GM19239 (cell line): ENCODE measurements at regions not wholly inside any gene's neighbourhood (a gene's known extent, or its start where the extent isn't known, plus 50 kb on each side); places are given as distances from the start of the nearest gene placed in this dataset.

Source experiments
- DNase-seq: peaks from one replicate; pipeline ENCODE4 v3.0.0; 2011; ENCODE audit warnings: low spot score; ENCODE audit not compliant: insufficient read length
- FAIRE-seq: peaks from 2 replicates; lab custom pipeline; 2011; peaks lifted over from hg19 to GRCh38; lab: Jason Lieb, UNC

DNA sequence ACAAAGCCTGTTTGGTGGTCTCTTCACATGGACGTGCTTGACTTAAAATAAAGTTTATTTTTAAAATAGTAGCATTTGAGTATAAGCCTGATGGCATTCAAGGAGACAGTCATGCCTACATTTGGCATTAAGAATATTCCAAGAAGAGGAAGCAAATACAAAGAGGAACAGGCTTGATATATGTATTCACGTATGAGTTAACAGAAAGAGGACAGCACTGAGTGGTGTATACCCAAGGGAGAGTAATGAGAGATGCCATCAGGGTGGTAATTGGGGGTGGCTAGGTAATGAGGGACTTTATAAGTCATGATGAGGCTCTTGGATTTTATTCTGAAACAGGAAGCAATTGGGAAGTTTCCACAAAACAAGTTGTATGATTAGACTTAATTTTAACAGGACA, 363.3 kb downstream of the SEMA3D start:
- DNase-seq (no peak), FAIRE-seq (no peak)

DNA sequence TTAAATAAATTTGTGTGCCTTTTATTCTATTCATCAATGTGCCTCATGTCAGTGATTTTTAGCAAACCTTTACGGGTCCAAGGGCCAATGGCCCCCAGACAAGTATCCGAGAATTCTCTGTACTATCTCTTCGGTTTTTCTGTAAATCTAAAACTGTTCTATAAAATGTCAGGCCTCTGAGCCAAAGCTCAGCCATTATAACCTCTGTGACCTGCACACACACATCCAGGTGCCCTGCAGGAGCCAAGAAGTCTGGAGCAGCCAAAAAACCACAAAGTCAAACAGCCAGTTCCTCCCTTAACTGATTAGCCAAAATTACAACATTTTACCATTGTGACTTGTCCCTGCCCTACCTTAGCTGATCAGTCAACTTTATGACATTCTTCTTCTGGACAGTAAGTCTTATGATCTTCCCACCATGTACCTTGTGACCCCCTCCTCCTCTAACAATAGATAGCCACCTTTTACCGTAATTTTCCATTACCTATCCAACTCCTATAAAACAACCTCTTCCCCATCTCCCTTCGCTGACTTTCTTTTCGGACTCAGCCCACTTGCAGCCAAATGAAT, 363.8 kb downstream of the SEMA3D start:
- DNase-seq, result no peak
- no peak for FAIRE-seq

DNA sequence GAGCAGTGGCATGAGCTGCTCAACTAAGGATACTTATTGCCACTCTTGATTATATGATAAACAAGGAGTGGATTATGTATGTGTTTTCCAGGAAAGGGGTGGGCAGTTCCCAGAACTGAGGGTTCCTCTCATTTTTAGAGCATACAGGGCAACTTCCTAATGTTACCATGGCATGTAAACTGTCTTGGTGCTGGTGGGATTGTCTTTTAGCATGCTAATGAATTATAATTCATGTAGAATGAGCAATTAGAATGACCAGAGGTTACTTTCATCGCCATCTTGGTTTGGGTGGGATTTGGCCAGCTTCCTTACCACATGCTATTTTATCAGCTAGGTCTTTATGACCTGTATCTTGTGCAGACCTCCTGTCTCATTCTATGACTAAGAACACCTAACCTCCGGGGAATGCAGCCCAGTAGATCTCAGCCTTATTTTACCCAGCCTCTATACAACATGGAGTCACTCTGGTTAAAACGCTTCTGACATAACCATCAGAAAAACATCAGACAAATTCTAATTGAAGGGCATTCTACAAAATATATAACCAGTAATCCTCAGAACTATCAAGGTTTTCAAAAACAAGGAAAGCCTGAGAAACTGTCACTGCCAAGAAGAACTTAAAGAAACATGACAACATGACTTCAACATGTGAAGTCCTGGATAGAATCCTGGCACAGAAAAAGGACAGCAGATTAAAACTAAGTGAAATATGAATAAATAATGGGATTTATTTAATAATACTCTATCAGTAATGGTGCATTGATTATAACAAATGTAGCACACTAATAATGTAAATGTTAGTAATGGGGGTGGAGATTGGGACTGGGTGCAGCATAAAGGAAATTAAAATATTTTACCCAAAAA, 365.0 kb downstream of the SEMA3D start:
- FAIRE-seq (no peak), DNase-seq (no peak)

DNA sequence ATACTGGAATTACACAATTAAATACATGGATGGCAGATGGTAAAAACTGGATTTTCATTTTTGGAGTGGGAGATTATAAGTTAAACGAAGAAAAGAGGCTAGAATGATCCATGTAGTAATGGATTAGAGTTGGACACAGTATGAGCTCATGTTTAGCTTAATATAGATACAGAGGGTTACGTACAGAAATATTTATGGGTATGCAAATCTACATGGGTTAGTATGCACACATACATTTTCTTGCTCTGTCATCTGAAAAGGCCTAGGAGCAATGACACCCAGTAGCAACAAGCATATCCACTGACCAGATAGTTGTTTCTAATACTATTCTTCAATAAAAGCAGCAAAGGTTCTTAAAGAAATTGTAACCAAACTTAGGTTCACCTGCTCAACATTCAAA, 366.4 kb downstream of the SEMA3D start:
- DNase-seq (no peak), FAIRE-seq (no peak)

DNA sequence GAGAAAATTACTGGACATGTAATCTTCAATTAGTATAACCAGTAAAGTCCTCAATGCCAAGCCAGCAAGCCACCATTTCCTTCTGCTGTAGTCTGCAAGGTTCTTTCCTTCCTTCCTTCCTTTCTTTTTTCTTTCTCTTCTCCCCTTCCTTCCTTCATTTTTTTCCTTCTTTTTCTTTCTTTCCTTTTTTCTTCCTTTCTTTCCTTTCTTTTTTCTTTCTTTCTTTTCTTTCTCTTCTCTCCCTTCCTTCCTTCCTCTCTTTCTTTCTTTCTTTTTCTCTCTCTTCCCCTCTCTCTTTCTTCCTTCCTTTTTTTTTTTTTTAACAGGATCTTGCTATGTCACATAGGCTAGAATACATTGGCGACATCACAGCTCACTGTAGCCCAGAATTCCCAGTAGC, 369.8 kb downstream of the SEMA3D start:
- FAIRE-seq (no peak), DNase-seq (no peak)

DNA sequence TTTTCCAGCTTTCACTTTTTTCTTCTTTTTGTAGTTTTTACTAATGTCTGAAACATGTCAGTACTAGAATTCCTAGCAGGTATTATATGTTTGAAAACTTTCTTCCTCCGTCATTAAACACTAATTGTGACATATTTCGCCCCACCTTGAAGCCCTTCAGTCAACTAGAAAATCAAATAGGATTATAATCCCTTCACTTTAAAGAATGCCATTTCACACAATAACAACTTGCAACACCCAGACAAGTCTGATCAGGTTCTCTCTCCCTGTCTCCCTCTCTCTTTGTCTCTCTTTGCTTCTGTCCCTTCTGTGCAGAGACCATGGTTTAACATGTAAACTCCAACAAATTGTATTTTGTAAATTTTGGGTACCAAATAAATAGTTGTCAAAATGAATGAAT, 373.5 kb downstream of the SEMA3D start:
- FAIRE-seq, result no peak
- no peak for DNase-seq

DNA sequence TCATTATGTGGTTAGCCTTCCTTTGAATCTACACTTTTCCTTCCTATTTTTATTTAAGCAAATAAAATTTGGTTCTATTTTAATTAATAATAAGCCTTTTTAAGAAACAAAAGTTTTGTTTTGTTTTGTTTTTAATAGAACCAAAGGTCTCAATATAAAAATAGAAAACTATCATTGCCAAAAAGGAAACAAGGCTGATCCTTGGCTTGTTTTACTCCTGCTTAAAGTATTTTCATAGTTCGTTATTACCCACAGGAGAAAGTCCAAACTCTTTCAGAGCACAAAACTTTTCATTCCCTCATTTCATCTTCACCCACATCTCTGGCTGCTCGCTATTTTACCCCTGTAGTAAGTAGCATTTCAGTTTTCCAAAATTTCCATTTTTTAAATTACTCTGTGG, 374.8 kb downstream of the SEMA3D start:
- no peak for DNase-seq
- FAIRE-seq, result no peak

DNA sequence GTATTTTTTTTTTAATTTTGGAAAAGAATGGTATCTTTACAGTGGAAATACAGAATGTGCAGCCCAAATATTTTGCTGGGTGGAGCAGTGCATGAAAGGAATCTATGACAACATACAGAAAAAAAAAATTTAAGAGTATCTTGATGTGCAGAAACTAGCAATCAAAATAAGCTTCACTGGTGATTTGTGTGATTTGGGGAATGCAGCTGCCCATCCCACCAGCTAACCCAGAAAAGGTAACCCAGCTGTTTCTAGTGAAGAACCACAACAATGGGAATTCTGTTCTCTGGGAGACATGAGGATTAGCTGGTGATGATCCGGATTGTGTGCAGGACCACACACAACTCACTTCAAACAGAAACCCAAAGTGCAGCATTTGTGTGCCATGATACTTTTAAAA, 375.5 kb downstream of the SEMA3D start:
- no peak for FAIRE-seq
- no peak for DNase-seq

DNA sequence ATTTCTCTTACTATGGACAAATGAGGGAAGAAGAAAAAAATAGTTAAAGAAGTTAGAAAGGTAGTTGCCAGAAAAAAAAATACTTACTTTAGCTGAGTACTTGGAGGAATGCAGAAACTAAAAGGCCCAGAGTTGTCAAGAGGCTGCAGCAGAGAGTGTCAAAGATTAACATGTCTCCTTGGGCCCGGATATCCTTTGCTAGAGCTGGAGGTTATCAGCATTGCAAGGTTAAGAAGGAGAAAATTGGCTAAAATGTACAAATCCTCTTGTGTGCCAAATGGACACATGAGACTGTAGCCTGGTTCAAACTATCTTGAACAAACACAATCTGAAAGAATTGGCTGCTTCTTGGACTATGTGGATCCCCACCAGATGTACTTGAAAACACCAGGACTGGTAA, 377.0 kb downstream of the SEMA3D start:
- FAIRE-seq, result no peak
- DNase-seq, result no peak

DNA sequence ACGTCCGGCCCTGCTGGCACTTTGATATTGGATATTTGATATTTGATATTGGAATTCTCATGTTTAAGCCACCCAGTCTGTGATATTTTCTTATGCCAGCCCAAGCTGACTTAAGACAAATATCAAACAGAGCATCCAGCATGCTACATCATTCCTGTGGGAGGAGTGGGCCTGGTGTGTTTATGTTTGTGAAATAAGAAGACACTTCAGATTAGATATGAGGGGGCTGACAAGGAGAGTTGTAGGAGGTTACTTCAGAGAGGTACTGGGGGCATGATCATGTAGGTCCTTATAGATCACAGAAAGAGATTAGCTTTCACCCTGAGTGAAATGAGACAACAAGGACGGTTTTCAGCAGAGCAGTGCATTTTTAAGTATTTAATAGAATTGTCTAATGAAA, 382.9 kb downstream of the SEMA3D start:
- DNase-seq (no peak), FAIRE-seq (no peak)

DNA sequence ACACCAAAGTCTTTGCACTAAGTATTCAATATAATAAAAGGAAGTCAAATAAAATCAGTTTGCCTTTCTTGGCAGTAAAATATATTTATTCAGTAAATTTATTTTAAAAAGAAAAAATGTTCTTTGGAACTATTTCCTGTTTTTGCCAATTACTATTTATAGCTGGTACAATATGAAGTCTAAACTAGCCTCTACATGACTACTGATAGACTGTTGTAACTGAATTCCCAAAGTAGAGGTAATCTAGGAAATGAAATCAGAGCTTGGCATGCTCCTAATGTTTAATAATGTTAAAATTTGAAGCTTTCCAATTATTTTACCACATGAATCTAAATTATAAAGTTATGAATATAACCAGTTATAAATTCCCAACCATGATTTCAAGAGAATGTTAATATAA, 385.5 kb downstream of the SEMA3D start:
- DNase-seq, result no peak
- FAIRE-seq, result no peak

DNA sequence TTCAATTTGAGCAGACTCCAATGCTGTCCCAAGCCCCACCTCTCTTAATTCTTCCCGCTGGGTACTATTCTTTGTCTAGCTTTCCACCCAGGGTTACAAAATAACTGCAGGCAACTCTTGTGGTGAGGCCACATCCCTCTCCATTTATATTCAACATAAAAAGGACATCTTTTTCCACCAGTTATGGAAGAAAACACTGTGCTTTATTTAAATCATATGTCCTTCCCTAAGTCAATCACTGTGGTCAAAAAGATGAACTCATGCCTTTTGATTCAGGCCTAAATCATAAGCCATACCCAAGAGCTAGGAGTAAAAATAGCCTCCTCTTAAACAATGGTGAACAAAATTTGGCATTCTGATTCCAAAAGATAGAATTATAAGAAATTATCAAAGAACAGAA, 386.0 kb downstream of the SEMA3D start:
- FAIRE-seq (no peak), DNase-seq (no peak)

DNA sequence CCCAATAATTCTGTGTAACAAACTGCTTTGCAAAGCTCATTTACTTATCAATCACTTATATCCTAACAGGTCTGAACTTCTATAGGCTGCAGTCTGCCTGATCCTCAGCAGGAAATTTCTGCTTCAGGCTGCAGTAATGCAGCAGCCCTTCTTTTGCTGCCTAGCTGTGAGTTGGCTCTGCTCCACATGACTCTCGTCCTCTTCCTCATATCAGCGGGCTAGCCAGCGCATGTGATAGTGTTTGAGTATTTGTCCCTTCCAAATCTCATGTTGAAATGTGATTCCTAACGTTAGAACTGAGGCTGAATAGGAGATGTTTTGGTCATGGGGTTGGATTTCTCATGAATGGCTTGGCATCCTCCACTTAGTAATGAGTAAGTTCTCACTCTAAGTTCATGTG, 387.8 kb downstream of the SEMA3D start:
- DNase-seq, result no peak

DNA sequence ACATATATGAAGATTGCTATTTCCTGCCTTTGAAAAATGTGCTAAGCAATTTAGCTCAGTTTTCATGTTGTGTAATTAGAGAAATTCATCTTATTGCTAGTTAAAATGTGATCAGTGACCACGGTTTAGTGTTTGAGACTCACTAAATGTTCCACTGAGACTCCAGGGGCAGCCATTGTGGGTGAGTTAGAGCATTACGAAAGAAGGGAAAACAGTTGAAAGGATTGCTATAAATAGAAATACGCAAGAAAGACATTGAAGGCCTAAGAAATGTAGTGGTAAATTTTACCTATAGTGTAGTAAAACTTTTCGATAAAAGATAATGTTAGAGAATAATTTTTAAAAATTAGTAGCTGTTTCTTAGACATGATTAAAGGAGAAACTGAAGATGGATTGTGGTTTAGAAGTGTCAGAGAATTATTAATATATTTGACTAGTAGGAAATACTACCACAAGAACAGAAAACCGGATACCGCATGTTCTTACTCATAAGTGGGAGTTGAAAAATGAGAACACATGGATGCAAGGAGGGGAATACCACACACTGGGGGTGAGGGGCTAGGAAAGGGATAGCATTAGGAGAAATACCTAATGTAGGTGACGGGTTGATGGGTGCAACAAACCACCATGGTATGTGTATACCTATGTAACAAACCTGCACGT, 394.5 kb downstream of the SEMA3D start:
- no peak for FAIRE-seq
- DNase-seq, result no peak

More for the DNA sequence above, 387.8 kb downstream of the SEMA3D start:
- FAIRE-seq, result no peak

DNA sequence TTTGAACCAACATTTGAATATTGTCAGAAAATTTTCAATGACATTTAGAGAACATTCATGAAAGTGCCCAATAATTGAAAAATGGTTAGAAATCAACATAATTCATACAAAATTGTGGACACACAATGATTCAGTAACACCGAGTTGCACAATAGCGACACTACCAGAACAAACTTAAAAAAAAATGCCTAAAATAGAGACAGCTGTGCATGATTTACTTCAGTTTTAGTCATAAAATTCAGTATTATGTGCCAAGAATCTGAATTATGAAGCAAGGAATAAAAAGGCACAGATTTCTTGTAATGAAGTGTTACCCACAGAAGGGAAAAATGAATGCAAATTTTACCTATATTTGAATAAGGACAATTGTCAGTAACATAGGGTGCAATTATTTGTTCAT, 396.0 kb downstream of the SEMA3D start:
- FAIRE-seq, result no peak
- no peak for DNase-seq

DNA sequence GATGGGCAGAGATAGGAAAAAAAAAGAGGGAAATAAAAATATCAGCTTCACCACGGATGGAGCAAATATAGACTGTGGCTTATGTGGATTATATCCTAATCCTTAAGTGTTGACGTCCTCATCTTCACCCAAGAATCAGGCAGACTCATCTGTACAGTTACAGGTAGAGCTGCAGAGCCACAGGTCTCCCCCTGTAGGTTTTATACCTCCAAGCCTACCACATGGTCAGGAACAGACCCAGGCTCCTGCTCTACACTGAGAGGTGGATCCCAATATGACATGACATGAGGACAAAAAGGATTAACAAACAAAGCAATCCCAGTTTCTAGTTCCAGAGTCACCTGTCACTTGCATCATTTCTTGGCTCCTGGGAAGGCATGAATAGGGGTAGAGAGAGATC, 400.8 kb downstream of the SEMA3D start:
- FAIRE-seq (no peak), DNase-seq (no peak)

DNA sequence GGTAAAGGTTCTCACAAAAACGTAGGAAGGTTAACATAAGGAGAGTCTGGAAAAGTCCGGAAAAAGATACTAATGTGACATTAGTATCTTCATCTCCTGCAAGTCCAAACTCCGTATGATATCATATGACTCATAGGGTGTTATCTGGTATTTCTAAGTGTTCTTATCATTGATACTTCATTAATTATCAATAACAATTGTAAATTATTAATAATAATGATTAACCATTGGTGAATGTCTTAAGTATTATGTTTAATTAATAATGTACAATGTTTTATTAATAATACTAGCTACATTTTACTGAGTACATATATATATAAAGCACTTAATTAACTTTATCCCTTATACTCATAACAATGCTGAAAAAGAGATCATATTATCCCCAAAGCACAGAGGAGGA, 402.4 kb downstream of the SEMA3D start:
- DNase-seq, result no peak
- FAIRE-seq, result no peak

DNA sequence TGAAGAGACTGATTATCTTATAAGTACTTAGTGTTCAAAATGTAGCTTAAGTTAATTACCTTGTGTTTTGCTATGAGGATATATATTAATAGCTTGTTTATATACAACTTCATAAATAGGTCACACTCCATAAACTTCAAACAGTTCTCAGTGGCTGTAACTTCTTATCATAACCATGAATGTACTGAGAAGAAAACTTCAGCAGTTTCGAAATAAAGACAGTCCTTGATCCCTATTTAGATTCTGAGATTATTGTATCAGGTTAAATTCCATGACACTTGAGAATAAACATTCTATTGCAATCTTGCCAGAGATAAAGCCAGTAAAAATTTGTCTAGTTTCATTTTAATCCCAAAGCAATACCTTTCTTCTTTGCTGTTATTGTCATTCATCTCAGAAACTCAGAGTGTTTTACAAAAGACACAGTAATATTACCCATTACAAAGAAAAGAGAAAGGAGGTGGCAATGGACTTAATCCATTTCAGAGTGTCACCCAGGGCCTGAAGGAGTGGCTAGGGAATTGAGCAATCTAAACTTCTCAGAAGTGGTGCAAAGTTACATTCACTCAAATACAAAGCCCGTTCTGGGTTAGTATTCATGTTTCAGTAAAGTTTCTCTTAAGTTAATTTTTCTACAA, 403.6 kb downstream of the SEMA3D start:
- FAIRE-seq, result no peak
- no peak for DNase-seq

DNA sequence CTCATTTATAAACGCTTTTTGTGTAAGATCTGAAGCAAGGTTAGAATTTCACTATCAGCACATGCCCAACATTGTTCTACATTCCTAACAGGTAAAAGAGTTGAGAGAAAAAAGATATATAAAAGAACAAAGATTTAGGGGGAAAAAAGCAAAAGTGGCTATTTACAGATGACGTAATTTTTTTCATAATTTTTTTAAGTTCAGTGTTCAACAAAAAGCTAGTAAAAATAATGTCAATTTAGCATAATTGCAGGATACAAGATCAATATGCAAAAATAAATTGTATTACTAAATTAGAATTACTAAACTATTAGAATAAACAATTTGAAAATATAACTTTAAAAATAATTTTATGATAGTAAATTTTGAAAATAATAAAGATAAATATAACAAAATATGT, 405.0 kb downstream of the SEMA3D start:
- DNase-seq (no peak), FAIRE-seq (no peak)

DNA sequence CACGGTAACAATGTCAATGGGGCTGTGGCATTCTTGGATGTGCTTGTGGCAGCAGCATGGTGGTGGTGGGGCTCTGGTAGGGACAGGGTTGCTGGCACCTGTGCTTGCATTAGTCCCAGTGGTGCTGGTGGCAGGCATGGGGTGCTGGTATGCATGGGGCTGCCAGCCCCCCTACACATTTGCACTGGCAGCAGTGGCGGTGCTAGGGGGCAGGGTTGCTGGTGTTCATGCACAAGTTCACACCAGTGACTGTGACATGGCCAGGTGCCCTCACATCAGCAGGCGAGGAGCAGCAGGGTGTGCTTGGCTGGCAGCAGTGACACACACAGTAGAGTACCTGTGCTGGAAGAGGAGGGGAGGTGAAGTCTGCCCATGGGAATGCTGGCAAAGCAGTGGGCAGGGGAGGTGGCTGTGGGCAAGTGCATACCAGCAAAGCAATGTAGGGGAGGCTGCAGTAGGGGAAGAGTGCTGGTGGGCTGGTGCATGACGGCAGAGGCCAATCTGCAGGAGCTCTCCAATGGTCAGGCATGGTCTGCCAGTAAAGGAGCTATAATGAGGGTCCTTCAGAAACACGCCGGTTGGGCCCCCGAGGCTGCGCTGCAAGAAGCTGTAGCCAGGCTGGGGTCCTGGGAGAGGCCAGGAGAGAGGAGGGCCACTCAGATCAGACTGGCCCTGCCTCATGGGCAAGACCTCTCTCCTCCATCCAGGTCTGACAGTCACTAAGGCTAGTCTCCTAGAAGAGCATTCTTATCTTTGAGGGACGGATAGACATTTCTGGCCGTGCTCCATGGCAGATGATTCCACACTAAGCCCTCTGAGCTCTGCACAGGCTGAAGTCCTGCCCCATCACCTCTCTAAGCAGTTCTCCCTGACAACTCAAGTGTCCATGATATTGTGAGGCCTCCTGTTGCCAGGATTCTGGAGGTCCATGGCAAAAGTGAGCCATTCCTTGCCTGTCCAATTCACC, 406.4 kb downstream of the SEMA3D start:
- DNase-seq, result no peak
- no peak for FAIRE-seq
